ENCODE measurements at regions not wholly inside any gene's neighbourhood (a gene's known extent, or its start where the extent isn't known, plus 50 kb on each side); places are given as distances from the start of the nearest gene placed in this dataset.

DNA sequence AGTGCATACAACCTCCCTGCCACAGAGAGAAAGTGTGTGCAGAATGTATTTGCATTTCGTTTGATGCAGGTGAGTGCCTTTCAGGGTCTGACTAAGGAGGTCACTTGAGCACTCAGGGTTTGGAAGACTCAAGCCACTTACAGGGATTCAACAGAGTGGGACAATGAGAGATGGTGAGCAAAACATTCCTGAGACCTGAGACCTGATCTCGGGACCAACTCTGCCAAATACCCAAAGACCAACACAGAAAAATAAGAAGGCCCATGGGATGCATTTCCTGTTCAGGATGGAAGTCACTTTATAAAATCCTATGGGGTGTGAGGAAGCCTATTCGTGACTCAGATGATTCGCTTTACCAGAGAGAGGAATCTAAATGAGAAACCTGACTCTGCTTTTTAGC lies 65.2 kb upstream of the LARGE1 start:
- TF ChIP-seq CTCF (IDR thresholded peaks at IDR 0.05): no peak
- TF ChIP-seq EZH2phosphoT487 (IDR thresholded peaks at IDR 0.05): no peak
